ENCODE measurements at regions not wholly inside any gene's neighbourhood (a gene's known extent, or its start where the extent isn't known, plus 50 kb on each side); places are given as distances from the start of the nearest gene placed in this dataset.

GRCh38 chr10:117925369-117925768 is 121.4 kb downstream of the RAB11FIP2 start:
- no peak for DNase-seq (ENCODE audit: low read depth, low spot score)

- DNase-seq (ENCODE audit: low read depth, low spot score) = no peak
Measured at GRCh38 chr10:117926491-117926890, 120.2 kb downstream of the RAB11FIP2 start.

GRCh38 chr10:117927332-117927731 is 119.4 kb downstream of the RAB11FIP2 start:
- DNase-seq (ENCODE audit: low read depth, low spot score) = no peak

- DNase-seq (ENCODE audit: low read depth, low spot score) = no peak
Measured at GRCh38 chr10:117927871-117928270, 118.9 kb downstream of the RAB11FIP2 start.

- no peak for DNase-seq (ENCODE audit: low read depth, low spot score)
Measured at GRCh38 chr10:117928281-117928680, 118.5 kb downstream of the RAB11FIP2 start.

- DNase-seq (ENCODE audit: low read depth, low spot score) = no peak
Measured at GRCh38 chr10:117928741-117929140, 118.0 kb downstream of the RAB11FIP2 start.

- DNase-seq (ENCODE audit: low read depth, low spot score) = no peak
Measured at GRCh38 chr10:117929327-117930067, 117.2 kb downstream of the RAB11FIP2 start.

GRCh38 chr10:117931078-117931477 is 115.7 kb downstream of the RAB11FIP2 start:
- DNase-seq (ENCODE audit: low read depth, low spot score) = no peak

- no peak for DNase-seq (ENCODE audit: low read depth, low spot score)
Measured at GRCh38 chr10:117933036-117933435, 113.7 kb downstream of the RAB11FIP2 start.

- DNase-seq (ENCODE audit: low read depth, low spot score) = no peak
Measured at GRCh38 chr10:117934477-117934876, 112.3 kb downstream of the RAB11FIP2 start.

- peak; percentile 14 for DNase-seq (ENCODE audit: low read depth, low spot score)
Measured at GRCh38 chr10:117936141-117936540, 110.6 kb downstream of the RAB11FIP2 start.

- no peak for DNase-seq (ENCODE audit: low read depth, low spot score)
Measured at GRCh38 chr10:117936566-117936965, 110.2 kb downstream of the RAB11FIP2 start.

GRCh38 chr10:117936976-117937375 is 109.8 kb downstream of the RAB11FIP2 start:
- no peak for DNase-seq (ENCODE audit: low read depth, low spot score)

GRCh38 chr10:117938104-117938503 is 108.6 kb downstream of the RAB11FIP2 start:
- DNase-seq (ENCODE audit: low read depth, low spot score) = no peak

GRCh38 chr10:117942226-117942625 is 104.5 kb downstream of the RAB11FIP2 start:
- no peak for DNase-seq (ENCODE audit: low read depth, low spot score)

- DNase-seq (ENCODE audit: low read depth, low spot score) = no peak
Measured at GRCh38 chr10:117944676-117945447, 101.9 kb downstream of the RAB11FIP2 start.

GRCh38 chr10:117945651-117946050 is 101.1 kb downstream of the RAB11FIP2 start:
- DNase-seq (ENCODE audit: low read depth, low spot score) = no peak

- peak; percentile 65 for DNase-seq (ENCODE audit: low read depth, low spot score)
Measured at GRCh38 chr10:117946525-117947070, 100.1 kb downstream of the RAB11FIP2 start.

GRCh38 chr10:117948493-117948892 is 98.2 kb downstream of the RAB11FIP2 start:
- no peak for DNase-seq (ENCODE audit: low read depth, low spot score)

- no peak for DNase-seq (ENCODE audit: low read depth, low spot score)
Measured at GRCh38 chr10:117950408-117950807, 96.3 kb downstream of the RAB11FIP2 start.

Data from astrocyte of the hippocampus (primary cell).